GM19023 (cell line): ENCODE measurements at regions not wholly inside any gene's neighbourhood (a gene's known extent, or its start where the extent isn't known, plus 50 kb on each side); places are given as distances from the start of the nearest gene placed in this dataset.
"Not testable (repeated sequence)": the region's sequence is repeated elsewhere in the genome, so short reads cannot be mapped to it uniquely, and the experiment has no call there.

ENCODE experiments used
- ATAC-seq: cut with Tn5 transposase; IDR thresholded peaks from one replicate; pipeline ENCODE4 v1.9.1; 2021; ENCODE audit warnings: mild to moderate bottlenecking, moderate library complexity; ENCODE audit not compliant: unreplicated experiment

DNA sequence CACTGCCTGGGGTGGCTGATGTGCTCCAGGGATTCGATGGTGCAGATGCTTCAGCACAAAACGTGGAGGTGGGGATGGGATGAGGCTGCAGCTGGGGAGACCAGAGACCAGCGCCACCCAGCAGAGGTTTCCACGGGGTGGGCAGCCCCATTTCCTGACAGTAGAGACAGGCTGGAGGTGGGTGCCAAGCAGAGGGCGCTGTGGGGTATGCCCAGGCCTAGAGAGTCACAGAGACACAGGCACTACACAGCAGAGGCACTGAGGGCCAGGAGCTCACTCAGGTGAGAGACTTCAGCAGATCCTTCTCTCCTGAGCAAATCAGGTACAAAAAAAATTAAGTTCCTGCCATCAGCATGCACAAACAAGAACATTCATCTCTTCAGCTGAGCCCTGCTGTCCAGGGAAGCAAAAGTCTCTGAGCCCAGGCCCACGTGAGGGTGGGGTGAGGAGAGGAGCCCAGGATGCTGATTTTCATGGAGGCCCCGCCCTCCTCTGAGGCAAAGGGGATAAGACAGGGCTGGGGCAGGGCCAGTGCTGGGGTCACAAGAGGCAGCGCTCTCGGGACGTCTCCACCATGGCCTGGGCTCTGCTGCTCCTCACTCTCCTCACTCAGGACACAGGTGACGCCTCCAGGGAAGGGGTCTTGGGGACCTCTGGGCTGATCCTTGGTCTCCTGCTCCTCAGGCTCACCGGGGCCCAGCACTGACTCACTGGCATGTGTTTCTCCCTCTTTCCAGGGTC, 53.1 kb downstream of the GGTLC2 start:
- ATAC-seq, result no peak

DNA sequence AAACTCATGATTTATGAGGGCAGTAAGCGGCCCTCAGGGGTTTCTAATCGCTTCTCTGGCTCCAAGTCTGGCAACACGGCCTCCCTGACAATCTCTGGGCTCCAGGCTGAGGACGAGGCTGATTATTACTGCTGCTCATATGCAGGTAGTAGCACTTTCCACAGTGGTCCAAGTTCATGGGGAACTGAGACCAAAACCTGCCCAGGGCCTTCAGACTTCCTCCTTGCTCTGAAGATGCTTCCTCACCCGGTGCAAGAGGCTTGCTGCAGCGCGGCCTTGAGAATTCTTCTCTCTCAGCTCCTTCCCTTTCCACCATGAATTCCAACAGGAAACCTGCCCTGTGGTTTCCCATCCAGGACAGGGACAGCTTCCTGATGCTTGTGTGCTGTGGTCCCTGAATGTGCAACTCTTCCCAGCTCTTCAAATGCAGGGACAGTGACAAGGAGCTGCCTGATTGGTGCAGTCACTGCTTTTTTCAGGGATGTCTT, 53.9 kb downstream of the GGTLC2 start:
- no peak for ATAC-seq

DNA sequence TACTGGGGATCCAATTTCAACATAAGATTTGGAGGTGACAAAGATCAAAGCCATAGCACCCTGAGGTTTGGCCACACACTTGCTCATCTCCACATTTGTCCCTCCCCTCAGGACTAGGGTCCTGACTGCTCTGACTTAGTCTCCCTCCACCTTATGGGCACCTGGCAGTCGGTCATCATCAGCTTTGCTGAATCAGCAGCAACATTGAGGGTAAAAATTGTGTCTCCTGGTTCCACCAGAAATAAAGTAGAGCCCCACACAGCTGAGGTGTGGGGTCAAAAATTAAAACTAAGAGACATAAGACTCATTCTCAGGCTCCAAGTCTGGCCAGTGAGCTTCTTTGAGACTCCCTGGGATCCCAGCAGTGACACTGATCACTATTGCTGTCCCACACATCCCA, 56.2 kb downstream of the GGTLC2 start:
- no peak for ATAC-seq

DNA sequence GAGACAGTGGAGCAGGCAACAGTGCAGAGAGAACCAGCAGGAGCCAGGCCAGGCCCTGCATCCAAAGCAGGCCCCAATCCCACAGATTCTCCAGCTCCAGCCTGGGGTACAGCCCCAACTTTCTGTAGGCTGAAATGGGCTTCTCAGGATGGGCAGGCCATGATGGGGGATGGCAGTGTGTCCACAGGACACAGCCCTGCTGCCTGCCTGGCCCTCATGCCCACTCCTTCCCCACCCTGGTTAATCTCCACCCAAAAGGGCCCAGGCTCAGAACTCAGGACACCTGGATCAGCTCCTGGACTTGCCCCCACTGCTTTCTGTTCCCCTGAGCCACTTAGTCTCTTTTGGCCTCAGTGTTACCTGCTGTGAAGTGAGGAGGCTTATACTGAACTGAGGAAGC, 57.1 kb downstream of the GGTLC2 start:
- not testable (repeated sequence) for ATAC-seq

DNA sequence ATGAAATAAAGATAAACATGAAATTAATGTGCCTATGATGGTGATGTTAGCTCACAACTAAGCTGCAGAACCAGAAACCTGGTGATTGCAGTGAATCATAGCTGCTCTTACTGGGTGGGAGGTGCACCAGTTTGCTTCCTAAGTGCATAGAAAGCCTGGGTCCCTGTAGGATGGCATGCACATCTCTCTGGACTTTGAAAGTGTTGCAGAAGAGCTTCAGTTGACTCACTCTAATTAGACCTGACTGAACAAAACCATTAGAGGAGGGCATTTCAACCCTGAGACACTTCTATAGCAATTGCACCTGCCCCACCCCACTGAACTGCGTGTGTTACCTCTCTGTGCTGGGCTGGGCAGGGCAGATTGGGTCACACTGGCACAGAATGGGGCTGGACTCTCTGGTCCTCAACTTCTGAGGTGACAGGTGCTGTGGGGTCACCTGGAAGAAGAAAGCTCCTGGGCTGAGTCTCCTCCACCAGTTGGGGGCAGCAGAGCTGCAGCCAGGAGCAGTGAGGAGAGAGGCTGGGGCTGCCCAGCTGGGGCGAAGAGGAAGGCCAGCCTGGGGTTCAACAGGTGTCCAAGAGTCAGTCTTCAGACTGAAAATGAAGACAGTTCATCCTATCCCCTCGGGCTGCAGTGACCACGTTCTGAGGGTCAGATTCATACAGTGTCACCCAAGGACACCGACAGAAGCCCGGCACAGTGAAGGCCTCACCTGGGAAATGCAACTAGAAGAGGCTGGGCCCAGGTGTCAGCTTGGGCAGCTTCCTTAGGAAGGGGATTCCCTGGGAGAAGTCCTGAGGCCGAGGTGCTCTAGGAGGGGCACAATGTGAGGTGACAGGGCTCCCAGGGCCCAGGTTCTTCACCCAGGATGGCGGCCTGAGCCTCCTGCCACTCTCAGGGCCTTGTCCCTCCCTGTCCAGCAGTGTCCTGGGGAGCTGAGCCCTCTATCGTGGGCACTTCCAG, 58.1 kb downstream of the GGTLC2 start:
- no peak for ATAC-seq

DNA sequence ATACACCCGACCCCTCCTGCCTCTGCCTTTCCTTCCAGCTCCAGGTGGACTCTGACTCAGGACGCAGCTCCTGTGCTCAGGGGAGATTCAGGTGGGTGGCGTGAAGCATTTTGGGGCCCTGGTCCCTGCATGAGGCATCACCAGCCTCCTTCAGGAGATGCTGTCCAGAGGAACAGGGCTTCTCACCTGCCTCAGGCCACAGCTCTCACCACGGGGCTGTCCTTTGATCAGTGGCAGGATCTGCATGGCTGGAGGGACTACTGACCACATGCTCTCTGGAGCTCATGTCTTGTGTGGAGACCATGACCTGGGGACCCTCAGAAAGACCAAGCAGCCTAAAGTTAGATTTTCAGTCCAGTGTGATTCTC, 58.8 kb downstream of the GGTLC2 start:
- ATAC-seq, result no peak

DNA sequence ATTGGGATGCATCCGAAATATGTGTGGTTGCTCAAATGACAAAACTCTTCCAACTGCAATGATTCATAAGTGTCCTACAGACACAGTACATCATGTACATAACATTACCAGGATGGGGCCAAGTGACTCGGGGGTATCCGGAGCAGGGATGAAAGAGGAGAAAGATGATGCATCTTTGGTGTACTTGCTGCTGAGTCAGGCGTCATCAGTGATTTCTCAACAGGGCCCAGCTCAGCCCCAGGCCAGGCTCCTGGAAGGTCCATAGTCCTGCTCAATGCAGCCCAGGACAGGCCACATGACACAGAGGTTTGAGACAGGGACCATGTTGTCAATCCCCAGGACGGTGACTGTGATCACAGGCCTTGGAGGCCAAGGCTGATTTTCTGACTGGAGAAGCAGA, 59.3 kb downstream of the GGTLC2 start:
- ATAC-seq, result no peak

DNA sequence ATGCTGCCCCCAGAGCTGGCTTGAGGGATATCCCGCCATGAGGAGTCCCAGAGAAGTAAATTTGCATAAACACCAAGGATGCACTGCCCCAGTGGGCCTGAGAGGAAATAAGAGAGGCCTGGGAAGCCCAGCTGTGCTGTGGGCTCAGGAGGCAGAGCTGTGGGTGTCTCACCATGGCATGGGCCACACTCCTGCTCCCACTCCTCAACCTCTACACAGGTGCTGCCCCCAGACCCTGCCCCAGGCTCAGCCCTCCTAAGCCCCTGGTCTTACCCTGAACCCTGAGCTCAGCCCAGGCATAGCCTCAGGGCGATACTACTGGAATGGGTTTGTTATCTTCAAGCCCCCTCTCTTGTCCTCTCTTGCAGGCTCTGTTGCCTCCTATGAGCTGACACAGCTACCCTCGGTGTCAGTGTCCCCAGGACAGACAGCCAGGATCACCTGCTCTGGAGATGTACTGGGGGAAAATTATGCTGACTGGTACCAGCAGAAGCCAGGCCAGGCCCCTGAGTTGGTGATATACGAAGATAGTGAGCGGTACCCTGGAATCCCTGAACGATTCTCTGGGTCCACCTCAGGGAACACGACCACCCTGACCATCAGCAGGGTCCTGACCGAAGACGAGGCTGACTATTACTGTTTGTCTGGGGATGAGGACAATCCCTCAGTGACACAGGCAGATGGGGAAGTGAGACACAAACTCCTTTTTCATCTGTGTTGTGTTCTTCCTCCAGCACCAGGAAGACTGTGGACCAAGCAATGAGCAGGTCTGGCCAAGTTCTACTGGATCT, 59.9 kb downstream of the GGTLC2 start:
- no peak for ATAC-seq

DNA sequence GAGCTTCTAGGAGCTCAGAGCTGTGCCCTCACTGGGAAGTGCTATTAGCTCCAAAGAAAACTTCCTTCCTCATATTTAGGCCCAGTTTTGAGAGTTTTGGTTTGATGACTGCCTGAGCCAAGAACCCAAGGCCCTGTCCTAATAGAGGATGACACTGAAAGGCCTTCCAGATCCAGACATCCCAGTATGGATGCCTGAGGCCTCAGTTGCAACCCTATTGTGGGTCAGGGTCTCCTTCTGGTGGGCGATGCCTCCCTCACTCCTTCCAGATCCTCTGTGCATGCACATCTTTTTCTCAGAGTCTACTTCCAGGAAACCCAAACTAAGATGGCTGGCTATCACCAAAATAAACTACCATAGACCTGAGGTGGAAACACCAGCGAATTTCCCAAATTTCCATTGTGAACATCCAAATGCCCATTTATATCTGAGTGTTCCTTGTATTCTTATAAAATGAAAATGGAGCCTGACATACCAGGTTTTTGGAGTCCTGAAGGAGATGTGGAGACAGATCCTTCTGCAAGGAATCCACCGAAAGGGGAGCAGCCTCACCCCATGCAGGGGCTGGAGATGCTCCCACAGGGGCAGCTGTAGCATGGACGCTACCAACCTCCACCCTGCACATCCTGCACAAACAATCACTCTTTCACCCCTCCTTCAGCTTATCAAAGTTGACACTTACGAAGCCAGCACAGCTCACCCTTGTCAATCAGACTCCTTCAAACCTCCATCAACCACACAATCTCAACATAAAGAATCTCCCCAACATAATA, 61.1 kb downstream of the GGTLC2 start:
- ATAC-seq, result no peak

DNA sequence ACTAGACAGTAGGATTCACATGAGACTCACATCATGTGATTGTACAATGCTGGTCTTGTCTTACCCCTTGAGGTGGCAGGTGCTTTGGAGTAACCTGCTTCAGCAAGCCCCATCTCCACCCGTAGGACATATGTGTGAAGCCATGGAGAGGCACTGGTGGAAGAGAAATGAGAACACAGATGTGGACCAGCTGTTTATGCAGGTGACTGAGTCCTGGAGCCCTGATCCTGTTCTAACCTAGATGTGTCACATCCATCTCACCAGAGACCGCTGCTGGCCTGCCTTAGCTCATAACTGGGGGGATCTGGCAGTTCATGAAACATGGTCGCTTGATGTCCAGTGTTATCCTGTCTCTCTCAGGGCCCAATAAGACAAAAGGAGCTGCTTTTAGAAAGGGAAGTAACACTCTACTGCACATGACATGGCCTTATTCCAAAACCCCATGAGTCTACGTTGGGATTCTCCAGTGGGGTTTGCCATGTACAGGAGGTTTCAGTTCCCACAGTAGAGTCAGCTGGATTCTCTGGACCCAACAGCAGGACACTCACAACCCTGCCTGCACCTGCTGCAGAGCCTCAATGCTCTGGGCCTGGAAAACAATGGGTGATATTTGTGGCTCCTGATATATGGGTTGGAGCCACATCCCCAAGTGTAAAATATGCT, 62.0 kb downstream of the GGTLC2 start:
- ATAC-seq, result no peak

DNA sequence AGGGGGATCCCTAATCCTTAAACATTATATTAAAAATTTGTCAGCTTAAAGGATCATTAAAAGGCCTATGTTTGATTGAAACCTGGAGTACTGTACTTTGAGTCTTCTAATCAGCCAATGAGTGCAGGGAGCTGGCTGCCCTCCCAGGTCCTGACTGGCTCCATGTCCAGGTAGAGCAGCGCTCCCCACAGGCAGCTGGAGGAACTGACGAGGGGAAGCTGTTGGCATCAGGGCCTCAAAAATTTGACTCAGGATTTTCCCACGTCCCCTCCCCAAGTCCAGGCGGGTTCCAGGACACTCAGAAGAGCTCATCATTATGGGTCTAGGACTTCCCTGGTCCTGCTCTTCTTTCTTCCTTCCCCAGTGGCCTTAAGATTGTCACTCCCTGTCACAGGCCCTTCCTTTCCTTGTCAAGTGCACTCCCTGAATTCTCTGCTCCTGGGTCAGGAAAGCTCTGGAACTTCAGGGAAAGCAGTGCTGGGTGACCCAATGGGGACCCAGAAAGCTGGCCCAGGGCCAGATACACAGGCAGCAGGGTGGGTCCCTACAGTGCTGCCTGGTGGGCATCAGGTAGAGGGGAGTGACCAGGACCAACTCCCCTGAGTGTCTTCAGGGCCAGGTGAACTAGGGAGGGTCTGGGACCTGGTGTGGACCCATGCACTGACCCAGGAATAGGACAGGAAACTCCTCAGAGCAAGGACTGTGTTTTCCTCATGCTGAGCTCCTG, 65.5 kb downstream of the GGTLC2 start:
- ATAC-seq, result no peak

DNA sequence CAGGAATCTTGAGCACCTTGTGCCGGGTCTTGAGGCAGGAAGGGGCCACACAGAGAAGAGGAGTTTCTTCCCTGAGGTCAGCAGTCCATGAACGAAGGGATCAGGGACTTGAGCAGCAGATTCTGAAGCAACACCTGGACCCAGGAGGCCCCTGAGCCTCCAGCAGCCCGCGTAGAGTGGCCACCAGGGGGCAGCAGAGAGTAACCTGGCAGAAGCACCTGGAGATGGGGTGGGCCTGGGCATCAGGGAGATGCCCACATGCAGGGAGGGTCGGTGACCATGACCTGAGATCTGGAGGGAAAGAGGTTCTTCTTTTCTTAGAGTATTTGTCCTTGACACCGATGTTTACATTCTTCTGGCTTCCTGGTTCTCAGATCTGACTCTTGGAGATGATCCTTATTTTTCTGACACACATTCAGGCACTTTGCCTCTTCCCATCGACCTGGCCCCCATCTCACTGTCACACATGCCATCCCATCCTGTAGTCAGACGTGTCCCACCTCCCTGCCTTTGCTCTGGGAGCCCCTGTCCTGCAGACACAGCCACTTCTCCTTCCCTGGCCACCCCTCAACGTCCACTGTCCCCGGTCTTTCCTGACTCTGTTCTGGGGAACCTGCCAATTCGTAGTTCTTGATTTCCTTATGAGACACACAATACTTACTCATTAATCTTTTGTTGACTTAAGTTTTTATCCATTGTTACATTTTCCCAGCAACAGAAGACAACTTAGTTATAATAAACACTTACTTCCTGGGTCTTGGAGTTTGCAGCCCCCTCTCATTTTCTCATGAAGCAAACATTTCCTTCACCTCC, 66.5 kb downstream of the GGTLC2 start:
- no peak for ATAC-seq

DNA sequence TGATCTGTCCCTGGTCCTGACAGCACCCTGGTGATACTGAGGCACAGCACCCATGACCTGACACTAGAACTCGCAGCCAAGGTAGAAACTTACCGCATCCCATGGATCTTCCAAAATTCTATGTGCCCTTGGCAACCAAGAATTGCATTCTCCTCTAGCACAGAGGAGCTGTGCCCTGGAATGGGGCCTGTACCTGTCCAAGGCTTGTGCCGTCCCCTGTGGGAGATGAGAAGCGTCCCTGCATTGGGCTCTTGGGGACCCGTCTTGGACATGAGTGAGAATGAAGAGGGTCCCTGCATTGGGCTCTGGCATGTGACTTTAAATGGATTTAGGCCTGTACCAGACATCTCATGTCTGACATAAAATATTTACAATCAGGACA, 67.1 kb downstream of the GGTLC2 start:
- no peak for ATAC-seq

DNA sequence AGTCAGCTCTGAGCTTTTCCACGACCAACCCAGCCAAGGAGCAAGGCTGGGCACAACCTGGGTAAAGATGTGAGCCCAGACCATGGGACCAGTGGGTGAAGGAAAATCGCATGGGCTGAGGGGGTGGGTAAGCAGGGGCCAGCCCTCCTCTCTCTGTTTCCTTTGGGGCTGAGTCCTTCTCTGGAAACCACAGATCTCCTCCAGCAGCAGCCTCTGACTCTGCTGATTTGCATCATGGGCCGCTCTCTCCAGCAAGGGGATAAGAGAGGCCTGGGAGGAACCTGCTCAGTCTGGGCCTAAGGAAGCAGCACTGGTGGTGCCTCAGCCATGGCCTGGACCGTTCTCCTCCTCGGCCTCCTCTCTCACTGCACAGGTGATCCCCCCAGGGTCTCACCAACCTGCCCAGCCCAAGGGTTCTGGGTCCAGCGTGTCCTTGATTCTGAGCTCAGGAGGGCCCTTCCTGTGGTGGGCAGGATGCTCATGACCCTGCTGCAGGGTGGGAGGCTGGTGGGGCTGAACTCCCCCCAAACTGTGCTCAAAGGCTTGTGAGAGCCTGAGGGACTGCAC, 67.8 kb downstream of the GGTLC2 start:
- no peak for ATAC-seq

DNA sequence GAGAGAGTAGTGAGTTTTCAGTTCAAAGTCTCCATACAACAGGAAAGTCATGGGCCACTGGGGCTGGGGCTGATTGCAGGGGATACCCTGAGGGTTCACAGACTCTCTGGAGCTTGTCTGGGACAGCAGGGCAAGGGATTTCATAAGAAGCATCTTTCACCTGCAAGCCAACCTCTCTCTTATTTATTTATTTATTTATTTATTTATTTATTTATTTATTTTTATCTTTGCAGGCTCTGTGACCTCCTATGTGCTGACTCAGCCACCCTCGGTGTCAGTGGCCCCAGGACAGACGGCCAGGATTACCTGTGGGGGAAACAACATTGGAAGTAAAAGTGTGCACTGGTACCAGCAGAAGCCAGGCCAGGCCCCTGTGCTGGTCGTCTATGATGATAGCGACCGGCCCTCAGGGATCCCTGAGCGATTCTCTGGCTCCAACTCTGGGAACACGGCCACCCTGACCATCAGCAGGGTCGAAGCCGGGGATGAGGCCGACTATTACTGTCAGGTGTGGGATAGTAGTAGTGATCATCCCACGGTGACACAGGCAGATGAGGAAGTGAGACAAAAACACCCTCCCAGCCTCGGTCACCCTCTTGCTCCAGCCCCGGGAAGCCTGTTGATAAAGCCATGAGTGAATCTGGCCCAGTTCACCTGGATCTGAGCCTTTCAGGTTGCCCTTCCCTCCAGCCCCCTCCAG, 68.4 kb downstream of the GGTLC2 start:
- no peak for ATAC-seq

DNA sequence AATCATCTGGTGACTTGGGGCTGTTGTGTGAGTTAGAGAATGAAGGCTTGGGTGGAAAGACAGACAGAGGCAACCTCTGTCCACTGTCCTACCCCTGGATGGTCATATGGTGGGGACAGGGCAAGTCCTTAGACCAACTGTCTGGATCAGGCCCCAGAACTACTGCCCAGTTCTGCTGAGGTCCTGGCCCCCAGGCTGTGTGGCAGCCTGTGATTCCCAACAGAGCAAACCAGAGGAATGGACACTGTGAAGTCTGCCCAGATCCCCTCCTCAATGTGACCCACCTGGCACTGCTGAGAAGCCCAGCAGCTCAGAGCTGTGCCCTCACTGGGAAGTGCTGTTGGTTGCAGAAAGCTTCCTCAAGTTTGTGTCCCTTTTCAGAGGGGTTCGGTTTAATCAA, 69.0 kb downstream of the GGTLC2 start:
- ATAC-seq, result no peak

DNA sequence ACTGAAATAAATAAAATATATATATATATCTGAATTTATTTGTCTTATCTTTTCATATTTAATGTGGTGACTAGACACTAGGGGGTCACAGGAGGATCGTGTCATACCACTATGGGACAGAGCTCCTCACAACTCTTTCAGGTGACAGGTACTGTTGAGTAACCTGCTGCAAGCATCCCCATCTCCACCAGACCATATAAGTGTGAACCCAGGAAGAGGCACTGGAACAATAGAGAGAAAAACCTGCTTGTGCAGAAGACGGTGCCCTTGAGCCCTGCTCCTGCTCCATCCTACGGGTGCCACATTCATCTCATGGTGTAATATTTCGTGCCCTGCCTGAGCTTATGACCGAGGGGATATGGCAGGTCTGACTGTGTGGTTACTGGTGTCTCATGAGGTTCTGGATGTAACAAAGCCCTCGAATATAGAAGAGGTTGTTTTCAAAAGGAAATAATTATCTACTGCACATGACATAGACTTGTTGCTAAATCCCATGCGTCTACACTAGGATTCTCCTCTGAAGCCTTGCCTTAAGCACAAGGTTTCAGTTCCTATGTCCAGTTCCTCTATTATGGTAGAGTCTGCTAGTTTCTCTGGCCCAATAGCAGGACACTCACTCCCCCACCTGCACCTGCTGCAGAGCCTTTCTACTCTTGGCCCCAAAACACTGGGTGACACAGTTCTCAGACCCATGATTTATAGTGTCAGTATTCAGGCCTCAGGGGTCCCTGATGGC, 70.4 kb downstream of the GGTLC2 start:
- peak; percentile 64 for ATAC-seq
